BLaER1 (cell line): ENCODE measurements at regions not wholly inside any gene's neighbourhood (a gene's known extent, or its start where the extent isn't known, plus 50 kb on each side); places are given as distances from the start of the nearest gene placed in this dataset.
A peak's percentile ranks its signal among the peaks of the same experiment; 100 is the strongest.
"Not testable (repeated sequence)": the region's sequence is repeated elsewhere in the genome, so short reads cannot be mapped to it uniquely, and the experiment has no call there.

Experiments used
- H3K27ac ChIP-seq: shearing (Covaris generic); formaldehyde crosslinking; 2 replicates; pipeline ENCODE4 v1.8.1; 2022
- H3K27me3 ChIP-seq: shearing (Covaris generic); formaldehyde crosslinking; 2 replicates; pipeline ENCODE4 v1.8.1; 2022
- H3K36me3 ChIP-seq: shearing (Covaris generic); formaldehyde crosslinking; 2 replicates; pipeline ENCODE4 v1.8.1; 2022
- H3K4me1 ChIP-seq: shearing (Covaris generic); formaldehyde crosslinking; 2 replicates; pipeline ENCODE4 v1.8.1; 2022
- H3K4me2 ChIP-seq: shearing (Covaris generic); formaldehyde crosslinking; 2 replicates; pipeline ENCODE4 v1.8.1; 2022
- H3K4me3 ChIP-seq: shearing (Covaris generic); formaldehyde crosslinking; 2 replicates; pipeline ENCODE4 v1.8.1; 2022
- H3K9ac ChIP-seq: shearing (Covaris generic); formaldehyde crosslinking; 2 replicates; pipeline ENCODE4 v1.8.1; 2022
- H3K9me3 ChIP-seq: shearing (Covaris generic); formaldehyde crosslinking; 2 replicates; pipeline ENCODE4 v1.8.1; 2022
- H4K20me1 ChIP-seq: shearing (Covaris generic); formaldehyde crosslinking; 2 replicates; pipeline ENCODE4 v1.8.1; 2022
- Cebpa-rat ChIP-seq: shearing (Covaris generic); IDR thresholded peaks from 2 replicates; pipeline ENCODE4 v1.8.1; 2022

GRCh38 chr5:115751176-115751575, 65.3 kb downstream of the CDO1 start:
- H3K36me3 ChIP-seq, result no peaks in the 10 kb centered on the region
- no peaks in the 10 kb centered on the region for H3K27me3 ChIP-seq
- H3K9ac ChIP-seq, result no peak overlapping the region
- no peak for TF ChIP-seq Cebpa-rat
- peaks cover 18% of the 10 kb centered on the region for H3K4me1 ChIP-seq
- H3K4me2 ChIP-seq, result peak overlapping the region; percentile 21; the same call in 1 of the 2 replicates
- H3K9me3 ChIP-seq, result no peaks in the 10 kb centered on the region
- no peak overlapping the region for H3K27ac ChIP-seq
- no peak overlapping the region for H3K4me3 ChIP-seq
- no peaks in the 10 kb centered on the region for H4K20me1 ChIP-seq

- Histone ChIP-seq H3K4me1 (peaks cover 18% of the 10 kb centered on the region), H3K9ac (no peak overlapping the region), H3K27me3 (no peaks in the 10 kb centered on the region), H3K4me2 (no peak overlapping the region), H3K27ac (no peak overlapping the region), H4K20me1 (no peaks in the 10 kb centered on the region), H3K36me3 (no peaks in the 10 kb centered on the region), H3K4me3 (no peak overlapping the region), H3K9me3 (peaks cover 21% of the 10 kb centered on the region)
- TF ChIP-seq Cebpa-rat, result no peak
Measured at GRCh38 chr5:115749016-115749415, 67.4 kb downstream of the CDO1 start.

- H4K20me1 ChIP-seq, H3K36me3 ChIP-seq, H3K27ac ChIP-seq, H3K9me3 ChIP-seq, H3K4me3 ChIP-seq, H3K9ac ChIP-seq, H3K4me2 ChIP-seq, H3K27me3 ChIP-seq: not testable (repeated sequence)
- peaks cover 31% of the 10 kb centered on the region for H3K4me1 ChIP-seq
Measured at GRCh38 chr5:115739245-115739644, 77.2 kb downstream of the CDO1 start.

GRCh38 chr5:115738830-115739229, 77.6 kb downstream of the CDO1 start:
- no peaks in the 10 kb centered on the region for H3K27me3 ChIP-seq
- no peaks in the 10 kb centered on the region for H3K9me3 ChIP-seq
- no peaks in the 10 kb centered on the region for H3K36me3 ChIP-seq
- no peak overlapping the region for H3K4me2 ChIP-seq
- H3K27ac ChIP-seq, result no peak overlapping the region
- no peak overlapping the region for H3K4me3 ChIP-seq
- TF ChIP-seq Cebpa-rat, result no peak
- no peak overlapping the region for H3K9ac ChIP-seq
- H4K20me1 ChIP-seq, result no peaks in the 10 kb centered on the region
- H3K4me1 ChIP-seq, result peaks cover 35% of the 10 kb centered on the region

GRCh38 chr5:115737452-115737851, 79.0 kb downstream of the CDO1 start:
- no peak for TF ChIP-seq Cebpa-rat
- Histone ChIP-seq H3K9ac (no peak overlapping the region), H3K4me2 (no peak overlapping the region), H3K4me1 (peaks cover 48% of the 10 kb centered on the region), H4K20me1 (no peaks in the 10 kb centered on the region), H3K4me3 (no peak overlapping the region), H3K36me3 (no peaks in the 10 kb centered on the region), H3K9me3 (no peaks in the 10 kb centered on the region), H3K27ac (no peak overlapping the region), H3K27me3 (no peaks in the 10 kb centered on the region)

- H3K27me3 ChIP-seq, result no peaks in the 10 kb centered on the region
- H3K4me1 ChIP-seq, result peaks cover 55% of the 10 kb centered on the region
- no peak overlapping the region for H3K27ac ChIP-seq
- no peaks in the 10 kb centered on the region for H3K36me3 ChIP-seq
- H3K4me2 ChIP-seq, result no peak overlapping the region
- no peaks in the 10 kb centered on the region for H4K20me1 ChIP-seq
- no peak overlapping the region for H3K9ac ChIP-seq
- no peaks in the 10 kb centered on the region for H3K9me3 ChIP-seq
- H3K4me3 ChIP-seq, result no peak overlapping the region
- TF ChIP-seq Cebpa-rat, result no peak
Measured at GRCh38 chr5:115736690-115737005, 79.8 kb downstream of the CDO1 start.

- H3K27ac ChIP-seq, result no peak overlapping the region
- peaks cover 55% of the 10 kb centered on the region for H3K4me1 ChIP-seq
- no peak overlapping the region for H3K4me3 ChIP-seq
- no peaks in the 10 kb centered on the region for H3K9me3 ChIP-seq
- peak overlapping the region; percentile 57 for H3K4me2 ChIP-seq
- H3K36me3 ChIP-seq, result no peaks in the 10 kb centered on the region
- H3K9ac ChIP-seq, result no peak overlapping the region
- no peaks in the 10 kb centered on the region for H4K20me1 ChIP-seq
- no peak for TF ChIP-seq Cebpa-rat
- no peaks in the 10 kb centered on the region for H3K27me3 ChIP-seq
Measured at GRCh38 chr5:115736004-115736689, 80.3 kb downstream of the CDO1 start.

GRCh38 chr5:115735108-115735998, 81.1 kb downstream of the CDO1 start:
- Histone ChIP-seq H3K9ac (no peak overlapping the region), H3K27me3 (no peaks in the 10 kb centered on the region), H3K9me3 (no peaks in the 10 kb centered on the region), H3K36me3 (no peaks in the 10 kb centered on the region), H3K4me1 (peaks cover 55% of the 10 kb centered on the region), H4K20me1 (no peaks in the 10 kb centered on the region), H3K27ac (no peak overlapping the region; the same call in 1 of the 2 replicates), H3K4me2 (peak overlapping the region; percentile 57), H3K4me3 (no peak overlapping the region)
- no peak for TF ChIP-seq Cebpa-rat

GRCh38 chr5:115733607-115734006, 82.9 kb downstream of the CDO1 start:
- Histone ChIP-seq H3K36me3 (no peaks in the 10 kb centered on the region), H3K9ac (peak overlapping the region; percentile 35; the same call in 1 of the 2 replicates), H4K20me1 (no peaks in the 10 kb centered on the region), H3K4me3 (no peak overlapping the region; the same call in 1 of the 2 replicates), H3K4me2 (peak overlapping the region; percentile 57), H3K9me3 (peaks cover 11% of the 10 kb centered on the region), H3K27me3 (no peaks in the 10 kb centered on the region), H3K27ac (peak overlapping the region; percentile 49), H3K4me1 (peaks cover 55% of the 10 kb centered on the region)
- TF ChIP-seq Cebpa-rat, result no peak

- H3K4me1 ChIP-seq, result peaks cover 51% of the 10 kb centered on the region
- H4K20me1 ChIP-seq, result no peaks in the 10 kb centered on the region
- no peak overlapping the region for H3K4me2 ChIP-seq
- H3K27me3 ChIP-seq, result no peaks in the 10 kb centered on the region
- H3K9ac ChIP-seq, result no peak overlapping the region
- no peak overlapping the region for H3K4me3 ChIP-seq
- H3K27ac ChIP-seq, result no peak overlapping the region
- peaks cover 15% of the 10 kb centered on the region for H3K9me3 ChIP-seq
- no peak for TF ChIP-seq Cebpa-rat
- no peaks in the 10 kb centered on the region for H3K36me3 ChIP-seq
Measured at GRCh38 chr5:115732026-115732425, 84.4 kb downstream of the CDO1 start.
